Kidney capillary endothelial cell (primary cell): ENCODE measurements at regions not wholly inside any gene's neighbourhood (a gene's known extent, or its start where the extent isn't known, plus 50 kb on each side); places are given as distances from the start of the nearest gene placed in this dataset.
"Not testable (repeated sequence)": the region's sequence is repeated elsewhere in the genome, so short reads cannot be mapped to it uniquely, and the experiment has no call there.

Source experiments
- DNase-seq: peaks from one replicate; pipeline ENCODE4 v3.0.0-alpha.2; 2018; ENCODE audit warnings: low spot score

- DNase-seq = no peak
These were observed 90.0 kb downstream of the IGLL5 start for GRCh38 chr22:22977479-22978200.

DNA sequence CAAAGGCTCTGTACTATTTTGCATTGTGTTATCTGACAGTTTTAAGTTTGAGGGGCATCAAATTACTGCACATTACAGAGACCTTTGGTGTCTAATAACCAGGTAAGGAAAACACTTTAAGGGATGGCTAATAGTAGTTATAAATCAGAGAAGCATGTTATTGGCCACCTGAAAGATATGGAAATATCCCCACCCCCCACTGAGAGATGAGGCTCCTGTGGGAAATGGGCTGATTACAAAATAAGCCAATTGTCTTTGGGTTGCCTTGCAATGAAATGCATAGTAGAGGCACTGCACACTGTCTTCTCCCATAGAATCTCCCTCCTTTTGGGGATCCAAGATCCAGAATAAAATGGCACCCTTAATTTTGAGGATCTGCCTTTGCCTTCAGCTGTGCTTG is 91.0 kb downstream of the IGLL5 start:
- no peak for DNase-seq

- DNase-seq = no peak
These were observed 91.1 kb upstream of the GNAZ start for GRCh38 chr22:22979121-22979724.

- DNase-seq = no peak
These were observed 90.4 kb upstream of the GNAZ start for GRCh38 chr22:22979954-22980353.

DNA sequence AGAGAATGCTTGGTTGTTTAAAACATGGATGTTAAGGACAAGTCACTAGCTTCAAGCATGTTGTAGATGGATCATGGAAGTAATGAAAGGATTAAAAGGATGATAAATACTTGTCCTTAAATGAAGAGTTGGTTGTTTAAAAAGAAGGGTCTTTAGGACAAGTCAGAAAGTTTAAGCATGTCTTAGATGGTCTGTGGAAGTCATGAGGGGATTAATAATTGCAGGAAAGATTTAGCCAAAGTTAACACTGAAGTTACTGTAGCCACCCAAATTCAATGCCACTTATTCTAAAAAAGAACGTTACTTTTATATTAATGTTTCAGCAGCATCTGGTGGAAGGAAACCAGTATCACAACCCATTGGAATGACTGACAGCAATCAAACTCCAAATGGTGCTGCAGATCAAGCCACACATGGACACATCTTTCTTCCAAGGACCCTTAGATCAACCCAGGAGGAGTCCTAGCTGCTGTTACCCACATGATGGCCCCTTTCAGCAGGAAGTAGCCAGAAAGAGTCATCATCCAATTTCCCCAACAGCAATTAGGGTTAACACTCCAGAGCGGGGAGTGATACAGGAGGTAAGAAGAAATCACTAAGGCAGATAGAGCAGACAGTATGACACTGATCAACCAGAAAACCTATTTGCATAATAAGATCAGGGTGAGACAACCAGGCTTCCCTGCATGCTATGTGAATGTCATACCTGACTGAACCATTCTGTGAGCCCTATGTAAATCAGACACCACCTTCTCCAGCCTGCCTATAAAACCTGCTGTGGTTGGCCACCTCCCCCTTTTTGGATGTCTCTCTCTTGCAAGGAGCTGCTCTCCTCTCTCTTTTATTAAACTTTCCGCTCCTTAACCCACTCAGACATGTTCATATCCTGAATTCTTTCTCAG is 88.4 kb upstream of the GNAZ start:
- no peak for DNase-seq

DNA sequence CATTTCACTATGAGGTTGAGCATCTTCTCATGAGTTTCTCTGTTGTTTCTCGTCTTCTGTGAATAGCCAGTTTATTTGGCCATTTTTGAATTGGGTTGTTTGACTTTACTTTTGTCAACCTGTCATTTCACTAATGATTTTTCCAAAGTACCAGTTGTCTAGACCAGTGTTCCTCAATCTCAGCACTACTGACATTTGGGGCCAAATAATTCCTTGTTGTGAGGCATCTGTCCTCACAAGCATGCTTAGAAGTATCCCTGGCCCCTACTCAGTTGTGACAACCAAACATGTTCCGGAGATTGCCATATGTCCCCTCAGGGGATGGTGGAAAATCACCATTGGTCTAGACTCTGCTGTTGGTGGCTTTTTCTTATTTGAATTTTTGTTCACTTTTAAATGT is 87.7 kb upstream of the GNAZ start:
- no peak for DNase-seq

- DNase-seq = no peak
These were observed 87.2 kb upstream of the GNAZ start for GRCh38 chr22:22983123-22983522.

GRCh38 chr22:22983816-22984215 is 86.5 kb upstream of the GNAZ start:
- no peak for DNase-seq

- DNase-seq = no peak
These were observed 85.4 kb upstream of the GNAZ start for GRCh38 chr22:22984967-22985366.

- no peak for DNase-seq
These were observed 84.3 kb upstream of the GNAZ start for GRCh38 chr22:22986008-22986407.

DNA sequence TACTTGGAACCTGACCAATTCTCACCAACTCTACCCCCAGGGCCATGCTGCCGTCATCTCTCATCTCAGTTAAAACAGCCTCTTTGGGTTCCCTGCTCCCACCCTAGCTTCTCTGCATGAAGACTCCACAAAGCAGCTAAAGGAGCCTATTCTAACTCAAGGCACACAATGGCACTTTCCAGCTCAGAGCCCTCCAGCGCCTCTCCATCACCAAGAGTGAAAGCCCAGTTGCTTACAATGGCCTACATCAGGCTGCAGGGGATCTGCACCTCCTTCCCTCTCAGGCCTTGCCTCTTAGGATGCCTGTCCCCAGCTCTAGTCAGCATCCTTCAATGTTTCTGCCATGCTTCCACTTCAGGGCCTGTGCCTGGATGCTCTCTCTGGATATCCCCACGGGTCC is 83.7 kb upstream of the GNAZ start:
- DNase-seq = no peak

- no peak for DNase-seq
These were observed 82.2 kb upstream of the GNAZ start for GRCh38 chr22:22988150-22988549.

DNA sequence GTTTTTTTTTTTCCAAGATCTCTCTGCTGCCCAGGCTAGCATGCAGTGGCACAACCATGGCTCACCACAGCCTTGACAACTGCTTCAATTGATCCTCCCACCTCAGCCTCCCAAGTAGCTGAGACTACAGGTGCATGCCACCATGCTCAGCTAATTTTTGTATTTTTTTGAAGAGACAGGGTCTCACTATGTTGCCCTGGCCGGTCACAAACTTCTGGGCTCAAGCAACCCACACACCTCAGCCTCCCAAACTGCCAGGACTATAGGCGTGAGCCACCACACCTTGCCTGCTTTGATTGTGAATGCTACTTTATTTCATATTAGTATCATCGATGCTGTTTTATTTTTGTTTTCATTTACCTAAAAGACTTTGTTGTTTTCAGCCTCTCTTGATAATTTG is 81.5 kb upstream of the GNAZ start:
- no peak for DNase-seq

- DNase-seq = no peak
These were observed 80.5 kb upstream of the GNAZ start for GRCh38 chr22:22989856-22990255.

GRCh38 chr22:22990711-22991505 is 79.4 kb upstream of the GNAZ start:
- DNase-seq = not testable (repeated sequence)

DNA sequence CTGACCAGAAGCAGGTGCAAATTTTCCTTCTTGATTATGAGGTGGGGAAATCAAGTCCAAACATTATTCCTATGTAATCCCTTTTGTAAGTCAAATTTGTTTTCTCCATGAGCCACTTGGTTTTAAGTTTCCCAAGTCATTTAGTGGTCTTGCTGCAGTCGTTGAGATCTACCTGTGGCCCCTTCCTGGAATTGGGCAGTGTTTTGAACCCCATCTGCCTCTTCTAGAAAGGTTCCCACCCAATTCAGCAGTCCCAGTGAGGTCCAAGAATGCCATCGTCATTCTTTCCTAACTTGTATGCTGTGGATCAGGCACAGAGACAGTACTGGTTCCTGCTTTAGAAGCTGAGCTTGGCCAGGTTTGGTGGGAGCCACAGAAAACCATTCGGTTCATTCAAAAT is 77.8 kb upstream of the GNAZ start:
- DNase-seq = no peak

- DNase-seq = no peak
These were observed 77.1 kb upstream of the GNAZ start for GRCh38 chr22:22993184-22993583.

DNA sequence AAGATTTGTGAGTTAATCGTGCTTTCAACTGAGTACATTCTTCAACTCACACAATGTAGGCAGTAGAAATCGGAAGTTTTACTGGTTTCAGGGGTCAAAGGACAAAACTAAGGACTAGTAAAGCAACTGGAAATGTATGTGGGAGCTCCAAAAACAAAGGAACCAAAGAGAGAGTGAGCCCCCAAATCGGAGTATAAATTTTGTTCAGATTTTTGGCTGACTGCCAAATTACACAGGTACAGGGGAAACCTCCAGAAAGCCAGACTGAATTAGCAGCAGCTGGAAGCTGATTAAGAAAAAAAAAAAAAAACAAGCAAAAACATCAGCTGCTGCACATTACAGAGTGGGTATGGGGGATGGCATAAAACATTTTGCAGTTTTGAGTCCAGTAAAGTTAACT is 75.2 kb upstream of the GNAZ start:
- no peak for DNase-seq

DNA sequence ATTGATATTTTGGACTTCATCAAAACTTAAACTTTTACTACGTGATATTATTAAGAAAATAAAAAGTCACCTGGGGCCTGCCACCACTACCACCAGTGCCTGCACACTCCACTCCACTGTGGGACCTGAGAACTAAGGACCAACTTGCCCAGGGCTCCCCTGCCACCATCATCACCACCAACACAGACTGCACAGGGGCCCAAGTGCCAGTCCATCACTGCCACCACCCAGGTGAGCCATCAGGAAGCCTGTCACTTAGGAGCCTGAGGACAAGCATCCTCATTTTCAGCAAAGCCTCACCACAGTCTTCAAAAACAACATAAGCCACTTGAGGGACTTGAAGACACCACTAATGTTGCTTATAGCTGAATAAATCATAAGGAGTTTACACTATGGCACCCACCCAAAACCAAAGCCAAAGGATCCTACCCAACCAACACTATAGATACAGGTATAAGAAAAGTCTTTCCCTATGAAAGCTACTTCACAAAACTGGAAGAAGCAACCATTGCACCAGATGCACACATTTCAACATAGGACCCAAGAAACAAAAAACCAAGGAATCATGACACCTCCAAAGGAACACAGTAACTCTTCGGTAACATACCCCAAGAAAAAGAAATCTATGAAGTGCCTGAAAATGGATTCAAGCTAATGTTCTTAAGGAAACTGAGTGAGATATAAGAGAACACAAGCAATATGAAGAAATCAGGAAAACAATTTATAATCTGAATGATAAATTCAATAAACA is 73.6 kb upstream of the GNAZ start:
- DNase-seq = no peak

DNA sequence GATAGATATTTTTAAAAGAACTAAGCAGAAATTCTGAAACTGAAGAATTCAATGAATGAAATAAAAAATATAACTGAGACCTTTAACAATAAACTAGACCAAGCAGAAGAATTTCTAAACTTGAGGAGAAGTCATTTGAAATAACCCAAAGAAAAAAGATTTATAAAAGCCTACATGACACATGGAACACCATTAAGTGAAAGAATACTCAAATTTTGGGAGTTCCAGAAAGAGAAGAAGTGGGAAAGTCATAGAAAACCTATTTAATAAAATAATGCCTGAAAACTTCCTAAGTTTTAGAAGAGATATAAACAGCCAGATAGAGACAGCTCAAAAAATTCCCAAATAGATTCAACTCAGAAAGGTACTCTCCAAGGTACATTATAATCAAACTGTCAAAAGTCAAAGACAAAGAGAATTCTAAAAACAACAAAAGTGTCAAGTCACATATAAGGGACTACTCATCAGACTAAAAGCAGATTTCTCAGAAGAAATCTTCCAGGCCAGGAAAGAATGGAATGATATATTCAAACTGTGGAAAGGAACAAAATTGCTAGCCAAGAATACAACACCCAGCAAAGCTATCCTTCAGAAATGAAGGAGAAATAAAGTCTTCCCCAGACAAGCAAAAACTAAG is 72.9 kb upstream of the GNAZ start:
- DNase-seq = no peak

- no peak for DNase-seq
These were observed 72.3 kb upstream of the GNAZ start for GRCh38 chr22:22997988-22998387.
